ENCODE measurements at regions not wholly inside any gene's neighbourhood (a gene's known extent, or its start where the extent isn't known, plus 50 kb on each side); places are given as distances from the start of the nearest gene placed in this dataset.

- TF ChIP-seq, protein P1, sequence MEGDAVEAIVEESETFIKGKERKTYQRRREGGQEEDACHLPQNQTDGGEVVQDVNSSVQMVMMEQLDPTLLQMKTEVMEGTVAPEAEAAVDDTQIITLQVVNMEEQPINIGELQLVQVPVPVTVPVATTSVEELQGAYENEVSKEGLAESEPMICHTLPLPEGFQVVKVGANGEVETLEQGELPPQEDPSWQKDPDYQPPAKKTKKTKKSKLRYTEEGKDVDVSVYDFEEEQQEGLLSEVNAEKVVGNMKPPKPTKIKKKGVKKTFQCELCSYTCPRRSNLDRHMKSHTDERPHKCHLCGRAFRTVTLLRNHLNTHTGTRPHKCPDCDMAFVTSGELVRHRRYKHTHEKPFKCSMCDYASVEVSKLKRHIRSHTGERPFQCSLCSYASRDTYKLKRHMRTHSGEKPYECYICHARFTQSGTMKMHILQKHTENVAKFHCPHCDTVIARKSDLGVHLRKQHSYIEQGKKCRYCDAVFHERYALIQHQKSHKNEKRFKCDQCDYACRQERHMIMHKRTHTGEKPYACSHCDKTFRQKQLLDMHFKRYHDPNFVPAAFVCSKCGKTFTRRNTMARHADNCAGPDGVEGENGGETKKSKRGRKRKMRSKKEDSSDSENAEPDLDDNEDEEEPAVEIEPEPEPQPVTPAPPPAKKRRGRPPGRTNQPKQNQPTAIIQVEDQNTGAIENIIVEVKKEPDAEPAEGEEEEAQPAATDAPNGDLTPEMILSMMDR (IDR thresholded peaks at IDR 0.05) = no peak
- DNase-seq (ENCODE audit: low spot score) = no peak
- ATAC-seq (ENCODE audit: low FRiP score) = no peak
Observed at GRCh38 chr10:110420401-110421193, 77.1 kb upstream of the DUSP5 start.

DNA sequence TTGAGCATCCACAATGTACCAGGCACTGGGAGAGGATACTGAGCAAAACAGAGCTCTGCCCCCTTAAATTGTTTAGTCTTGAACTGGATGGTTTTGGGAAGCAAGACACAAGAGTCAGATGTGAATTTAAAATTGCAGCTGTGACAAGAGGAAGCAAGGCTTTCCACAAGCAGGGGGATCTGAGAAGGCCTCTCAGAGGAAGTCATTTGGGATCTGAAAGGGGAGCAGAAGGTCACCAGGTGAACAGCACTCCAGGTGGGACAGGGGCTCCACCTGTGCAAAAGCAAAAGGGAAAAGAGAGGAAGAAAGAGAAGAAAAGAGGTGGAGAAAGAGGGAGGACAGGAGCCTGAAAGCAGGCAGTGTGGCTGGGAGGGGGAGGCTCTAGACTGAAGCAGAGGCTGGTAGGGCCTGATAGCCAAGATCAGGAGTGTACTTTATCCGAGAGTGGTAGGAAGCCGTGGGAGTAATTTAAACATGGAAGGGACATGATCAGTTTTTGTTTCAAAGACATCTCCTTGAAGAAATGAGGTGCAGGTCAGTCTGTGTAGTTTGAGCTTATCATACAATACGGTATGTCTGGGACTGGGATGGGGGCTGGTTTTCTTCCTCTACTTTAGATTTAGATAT lies 76.1 kb upstream of the DUSP5 start:
- TF ChIP-seq, protein P1 (IDR thresholded peaks at IDR 0.05) = no peak

DNA sequence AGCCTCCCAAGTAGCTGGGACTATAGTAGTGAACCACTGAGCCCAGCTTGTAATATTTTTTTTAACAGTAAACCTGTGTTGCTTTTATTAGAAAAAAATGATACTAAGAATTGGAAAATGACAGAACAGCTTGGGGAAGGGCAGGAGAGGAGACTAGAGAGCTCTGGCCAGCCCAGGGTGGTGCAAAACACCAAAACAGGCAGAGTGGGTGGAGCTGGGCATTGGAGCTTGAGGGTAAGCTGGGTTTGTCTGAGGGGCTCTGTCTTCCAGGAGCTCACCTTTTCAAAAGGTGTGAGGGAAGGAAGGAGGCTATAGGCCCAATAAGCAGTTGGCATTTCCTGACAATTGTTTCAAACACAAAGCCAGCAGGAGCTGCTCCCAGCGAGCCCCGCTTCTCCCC lies 75.2 kb upstream of the DUSP5 start:
- TF ChIP-seq, protein P1 (IDR thresholded peaks at IDR 0.05) = no peak
- no peak for DNase-seq (ENCODE audit: low spot score)
- no peak for ATAC-seq (ENCODE audit: low FRiP score)

More for the DNA sequence above, 76.1 kb upstream of the DUSP5 start:
- DNase-seq (ENCODE audit: low spot score) = no peak
- ATAC-seq (ENCODE audit: low FRiP score) = no peak

- ATAC-seq (ENCODE audit: low FRiP score) (no peak), DNase-seq (ENCODE audit: low spot score) (no peak)
- TF ChIP-seq, protein P1 (IDR thresholded peaks at IDR 0.05) = no peak
Observed at GRCh38 chr10:110423650-110424049, 74.1 kb upstream of the DUSP5 start.

DNA sequence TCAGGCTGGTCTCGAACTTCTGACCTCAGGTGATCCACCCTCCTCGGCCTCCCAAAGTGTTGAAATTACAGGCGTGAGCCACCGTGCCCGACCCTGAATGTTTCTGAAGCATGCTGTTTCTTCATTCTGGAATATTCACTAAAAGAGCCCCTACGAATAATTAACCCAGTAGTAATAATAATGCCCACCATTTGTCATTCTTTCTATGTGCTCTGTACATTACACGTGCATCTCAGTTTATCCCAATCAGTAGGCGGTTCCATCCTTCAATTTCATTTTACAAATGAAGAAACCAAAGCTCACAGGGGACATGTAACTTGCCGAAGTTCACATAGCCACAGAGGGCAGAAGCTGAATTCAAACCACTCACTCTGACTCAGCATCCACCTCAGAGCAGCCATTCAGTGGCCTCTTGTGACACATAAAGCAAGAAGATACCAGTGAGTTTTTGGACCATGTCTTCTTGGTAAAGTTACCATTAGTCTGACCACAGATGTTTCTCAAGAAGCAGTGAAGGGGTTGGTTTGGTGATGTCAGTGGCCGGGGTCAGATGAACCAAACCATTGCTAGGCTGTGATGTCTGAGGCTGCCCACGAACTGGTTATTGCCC lies 71.9 kb upstream of the DUSP5 start:
- DNase-seq (ENCODE audit: low spot score) = no peak
- TF ChIP-seq, protein P1 (IDR thresholded peaks at IDR 0.05) = no peak
- ATAC-seq (ENCODE audit: low FRiP score) = peak; percentile 52

GRCh38 chr10:110426294-110427181 lies 71.2 kb upstream of the DUSP5 start:
- ATAC-seq (ENCODE audit: low FRiP score) (peak; percentile 76), DNase-seq (ENCODE audit: low spot score) (no peak)
- TF ChIP-seq, protein P1 (IDR thresholded peaks at IDR 0.05) = no peak
